ENCODE measurements at regions not wholly inside any gene's neighbourhood (a gene's known extent, or its start where the extent isn't known, plus 50 kb on each side); places are given as distances from the start of the nearest gene placed in this dataset.

- DNase-seq (ENCODE audit: extremely low spot score), result no peak
- 76% methylated on average over 5 of the region's 5 CpGs for WGBS
- TF ChIP-seq, protein P1, sequence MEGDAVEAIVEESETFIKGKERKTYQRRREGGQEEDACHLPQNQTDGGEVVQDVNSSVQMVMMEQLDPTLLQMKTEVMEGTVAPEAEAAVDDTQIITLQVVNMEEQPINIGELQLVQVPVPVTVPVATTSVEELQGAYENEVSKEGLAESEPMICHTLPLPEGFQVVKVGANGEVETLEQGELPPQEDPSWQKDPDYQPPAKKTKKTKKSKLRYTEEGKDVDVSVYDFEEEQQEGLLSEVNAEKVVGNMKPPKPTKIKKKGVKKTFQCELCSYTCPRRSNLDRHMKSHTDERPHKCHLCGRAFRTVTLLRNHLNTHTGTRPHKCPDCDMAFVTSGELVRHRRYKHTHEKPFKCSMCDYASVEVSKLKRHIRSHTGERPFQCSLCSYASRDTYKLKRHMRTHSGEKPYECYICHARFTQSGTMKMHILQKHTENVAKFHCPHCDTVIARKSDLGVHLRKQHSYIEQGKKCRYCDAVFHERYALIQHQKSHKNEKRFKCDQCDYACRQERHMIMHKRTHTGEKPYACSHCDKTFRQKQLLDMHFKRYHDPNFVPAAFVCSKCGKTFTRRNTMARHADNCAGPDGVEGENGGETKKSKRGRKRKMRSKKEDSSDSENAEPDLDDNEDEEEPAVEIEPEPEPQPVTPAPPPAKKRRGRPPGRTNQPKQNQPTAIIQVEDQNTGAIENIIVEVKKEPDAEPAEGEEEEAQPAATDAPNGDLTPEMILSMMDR (IDR thresholded peaks at IDR 0.05), result no peak
- TF ChIP-seq EP300 (IDR thresholded peaks at IDR 0.05) (no peak), POLR2AphosphoS5 (IDR thresholded peaks at IDR 0.05) (no peak), POLR2A (IDR thresholded peaks at IDR 0.05; ENCODE audit: low read depth) (no peak)
Observed at GRCh38 chr20:16111172-16111832, 461.9 kb downstream of the KIF16B start.

DNA sequence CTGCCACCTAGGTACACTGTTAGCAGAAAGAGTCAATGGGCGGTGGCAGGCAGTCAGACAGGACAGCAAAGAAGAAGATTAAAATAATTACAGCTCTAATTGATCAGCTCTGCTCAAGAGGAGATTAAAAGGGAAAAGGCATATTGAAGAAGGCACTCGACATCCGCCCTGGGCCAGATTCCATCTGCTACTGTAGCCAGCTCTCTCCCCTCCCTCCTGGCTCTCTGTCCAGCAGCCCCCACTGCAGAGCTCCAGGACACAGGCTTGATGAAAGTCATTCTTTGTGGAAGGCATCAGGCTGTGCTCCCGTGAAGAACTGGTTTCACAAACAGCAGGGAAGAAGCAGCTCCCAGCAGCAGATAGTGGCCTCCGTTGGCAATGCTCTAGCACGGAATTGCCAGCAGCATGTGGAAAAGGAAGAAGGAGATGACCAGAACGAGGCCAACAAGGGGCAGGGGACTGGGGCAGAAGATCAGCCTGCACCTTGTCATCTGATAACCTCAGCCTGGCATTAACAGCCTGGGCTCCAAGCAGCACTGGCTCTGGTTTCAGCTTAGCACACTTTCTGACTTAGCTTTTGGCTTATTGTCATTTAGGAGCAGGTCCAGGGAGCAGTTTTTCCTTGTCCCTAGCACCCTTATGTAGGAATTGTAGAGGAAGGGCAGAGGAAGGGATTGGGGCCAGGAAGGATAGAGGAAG lies 465.9 kb downstream of the KIF16B start:
- Histone ChIP-seq H3K4me3 (no peak overlapping the region), H3K27ac (replicated peaks in 1 of 4) (no peak overlapping the region), H3K36me3 (no peaks in the 10 kb centered on the region), H3K4me1 (peaks cover 0 to 10% (median 3%) of the 10 kb centered on the region in 4 donors), H3K9me3 (no peaks in the 10 kb centered on the region), H3K27me3 (no peaks in the 10 kb centered on the region)
- no peak for DNase-seq (ENCODE audit: extremely low spot score)
- 57% methylated on average over 7 of the region's 7 CpGs for WGBS
- intact Hi-C loops (cut with DNase I), result no loop called here
- TF ChIP-seq POLR2AphosphoS5 (IDR thresholded peaks at IDR 0.05) (no peak), POLR2A (IDR thresholded peaks at IDR 0.05; ENCODE audit: low read depth) (no peak), EP300 (IDR thresholded peaks at IDR 0.05) (no peak)
- TF ChIP-seq, protein P1 (IDR thresholded peaks at IDR 0.05), result no peak

More at GRCh38 chr20:16111172-16111832, 461.9 kb downstream of the KIF16B start:
- Histone ChIP-seq H3K9me3 (no peaks in the 10 kb centered on the region), H3K4me3 (no peak overlapping the region), H3K36me3 (no peaks in the 10 kb centered on the region), H3K27me3 (no peaks in the 10 kb centered on the region), H3K4me1 (peaks cover 3 to 10% (median 5%) of the 10 kb centered on the region in 4 donors), H3K27ac (replicated peaks in 1 of 4) (no peak overlapping the region)
- intact Hi-C loops (cut with DNase I), result no loop called here

DNA sequence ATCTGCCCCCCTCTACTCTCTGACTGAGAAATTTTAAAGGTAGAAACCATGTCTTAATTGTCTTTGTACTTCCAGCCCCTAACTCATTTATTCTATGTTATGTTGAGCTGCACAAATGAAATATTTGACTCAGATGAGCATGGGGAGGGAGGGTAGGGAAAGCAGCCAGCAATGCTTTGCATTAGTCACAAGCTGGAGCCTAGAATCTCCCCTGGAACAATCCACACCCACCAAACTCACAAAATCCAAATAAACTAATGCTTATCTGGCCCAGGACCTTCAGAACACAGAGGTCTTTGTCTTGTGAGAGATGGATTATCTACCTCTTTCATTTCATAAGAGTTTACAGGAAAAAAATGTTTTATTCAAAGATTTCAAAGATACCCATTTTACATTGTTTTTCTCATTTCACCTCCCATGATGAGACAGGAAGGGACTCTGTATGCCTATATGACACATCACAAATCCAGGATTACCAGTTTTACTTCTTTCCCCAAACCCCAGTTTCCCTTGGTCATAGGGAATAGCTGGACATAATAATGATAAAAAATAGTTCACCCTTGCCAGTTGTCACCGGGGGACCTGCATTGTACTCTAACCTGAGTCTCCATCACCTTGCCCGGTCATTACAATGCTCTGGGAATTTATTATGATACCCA lies 466.9 kb downstream of the KIF16B start:
- 96% methylated on average over 2 of the region's 2 CpGs for WGBS
- intact Hi-C loops (cut with DNase I), result no loop called here

DNA sequence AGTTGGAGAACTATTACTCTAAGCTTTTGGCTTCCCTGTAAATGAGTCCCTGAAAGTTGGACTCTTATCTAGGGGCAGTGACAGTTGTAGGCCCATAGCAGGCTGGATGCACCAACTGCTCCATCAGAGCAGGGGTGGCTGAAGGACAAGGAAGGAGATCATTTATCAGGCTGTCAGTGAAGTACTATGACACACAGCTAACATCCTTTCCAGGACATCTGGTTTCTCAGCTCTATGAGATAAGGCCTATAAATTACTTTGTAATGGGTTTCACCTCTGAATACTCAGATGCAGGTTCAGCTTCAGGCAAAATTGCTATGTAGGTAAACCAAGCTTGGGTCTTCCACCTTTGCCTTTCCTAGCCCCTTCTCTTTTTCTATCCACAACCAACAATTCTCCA lies 468.5 kb downstream of the KIF16B start:
- Histone ChIP-seq H3K27ac (replicated peaks in 1 of 4) (no peak overlapping the region), H3K4me3 (no peak overlapping the region), H3K9me3 (no peaks in the 10 kb centered on the region), H3K27me3 (no peaks in the 10 kb centered on the region), H3K4me1 (peaks cover 0 to 10% (median 3%) of the 10 kb centered on the region in 4 donors), H3K36me3 (no peaks in the 10 kb centered on the region)
- no peak for DNase-seq (ENCODE audit: extremely low spot score)
- intact Hi-C loops (cut with DNase I), result no loop called here
- TF ChIP-seq EP300 (IDR thresholded peaks at IDR 0.05) (no peak), POLR2A (IDR thresholded peaks at IDR 0.05; ENCODE audit: low read depth) (no peak), POLR2AphosphoS5 (IDR thresholded peaks at IDR 0.05) (no peak)
- TF ChIP-seq, protein P1 (IDR thresholded peaks at IDR 0.05), result no peak

More for the DNA sequence above, 466.9 kb downstream of the KIF16B start:
- DNase-seq (ENCODE audit: extremely low spot score), result no peak
- no peak overlapping the region for H3K4me3 ChIP-seq
- H3K4me1 ChIP-seq, result peaks cover 0 to 10% (median 3%) of the 10 kb centered on the region in 4 donors
- TF ChIP-seq, protein P1 (IDR thresholded peaks at IDR 0.05), result no peak
- TF ChIP-seq POLR2AphosphoS5 (IDR thresholded peaks at IDR 0.05), result no peak
- TF ChIP-seq POLR2A (IDR thresholded peaks at IDR 0.05; ENCODE audit: low read depth), result no peak
- TF ChIP-seq EP300 (IDR thresholded peaks at IDR 0.05), result no peak
- H3K9me3 ChIP-seq, result no peaks in the 10 kb centered on the region
- no peaks in the 10 kb centered on the region for H3K27me3 ChIP-seq
- H3K27ac ChIP-seq (replicated peaks in 1 of 4), result no peak overlapping the region
- H3K36me3 ChIP-seq, result no peaks in the 10 kb centered on the region

Data from esophagus muscularis mucosa (tissue), 4 donors.